GM12892 (cell line): ENCODE measurements at regions not wholly inside any gene's neighbourhood (a gene's known extent, or its start where the extent isn't known, plus 50 kb on each side); places are given as distances from the start of the nearest gene placed in this dataset.

Source experiments
- POLR2A ChIP-seq: IDR thresholded peaks from 2 replicates; pipeline ENCODE4 v1.6.1; 2011; ENCODE audit warnings: low read depth, low read length, control low read depth
- POLR2AphosphoS5 ChIP-seq: IDR thresholded peaks from 2 replicates; pipeline ENCODE4 v1.6.1; 2011; ENCODE audit warnings: low read depth, low read length, control low read depth
- TAF1 ChIP-seq: IDR thresholded peaks from 2 replicates; pipeline ENCODE4 v1.6.1; 2011; ENCODE audit warnings: low read depth, mild to moderate bottlenecking, control low read depth, low read length, borderline replicate concordance

DNA sequence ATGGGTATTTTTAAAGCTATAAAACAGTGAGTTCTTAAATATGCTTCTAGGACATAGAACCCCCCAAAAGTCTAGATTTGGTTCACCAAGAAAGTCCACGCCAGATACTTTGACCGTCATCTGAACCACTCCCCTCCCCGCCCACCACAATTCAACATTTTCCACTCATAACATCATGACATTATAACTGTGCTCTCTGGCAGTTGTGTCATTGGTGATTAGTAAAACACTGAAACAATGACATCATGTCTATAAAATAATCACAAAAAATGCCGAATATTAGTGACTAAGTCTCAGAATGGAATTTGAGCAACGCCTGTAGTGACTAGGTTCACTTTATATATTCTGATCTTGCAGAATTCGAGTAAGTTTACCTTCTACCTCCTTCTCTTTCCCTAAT is 732.3 kb downstream of the FGF9 start:
- TF ChIP-seq POLR2A (no peak), TAF1 (no peak), POLR2AphosphoS5 (no peak)
